ENCODE measurements at regions not wholly inside any gene's neighbourhood (a gene's known extent, or its start where the extent isn't known, plus 50 kb on each side); places are given as distances from the start of the nearest gene placed in this dataset.
"Not testable (repeated sequence)": the region's sequence is repeated elsewhere in the genome, so short reads cannot be mapped to it uniquely, and the experiment has no call there.

- Histone ChIP-seq H3K36me3 (no peaks in the 10 kb centered on the region), H3K27me3 (no peaks in the 10 kb centered on the region), H3K4me3 (no peak overlapping the region), H3K27ac (no peak overlapping the region), H3K9me3 (no peaks in the 10 kb centered on the region), H3K4me1 (no peaks in the 10 kb centered on the region)
- intact Hi-C loops (cut with DNase I; ENCODE audit: low total_unique reads), result no loop called here
- TF ChIP-seq POLR2AphosphoS5 (IDR thresholded peaks at IDR 0.05), result no peak
- TF ChIP-seq POLR2A (IDR thresholded peaks at IDR 0.05), result no peak
- no peak for TF ChIP-seq CTCF (IDR thresholded peaks at IDR 0.05)
- DNase-seq (ENCODE audit: low spot score in 2 of 2), result no peak
Observed at GRCh38 chr5:121479337-121479736, 372.3 kb upstream of the FTMT start.

GRCh38 chr5:121485281-121485680, 366.4 kb upstream of the FTMT start:
- H3K36me3 ChIP-seq, result no peaks in the 10 kb centered on the region
- no peaks in the 10 kb centered on the region for H3K27me3 ChIP-seq
- DNase-seq (ENCODE audit: low spot score in 2 of 2), result no peak
- intact Hi-C loops (cut with DNase I; ENCODE audit: low total_unique reads), result no loop called here
- H3K9me3 ChIP-seq, result no peaks in the 10 kb centered on the region
- H3K4me3 ChIP-seq, result no peak overlapping the region
- no peaks in the 10 kb centered on the region for H3K4me1 ChIP-seq
- no peak overlapping the region for H3K27ac ChIP-seq
- TF ChIP-seq POLR2AphosphoS5 (IDR thresholded peaks at IDR 0.05), result no peak
- TF ChIP-seq CTCF (IDR thresholded peaks at IDR 0.05), result no peak
- TF ChIP-seq POLR2A (IDR thresholded peaks at IDR 0.05), result no peak

- H3K27me3 ChIP-seq; H3K9me3 ChIP-seq; intact Hi-C loops (cut with DNase I; ENCODE audit: low total_unique reads); H3K36me3 ChIP-seq; H3K4me1 ChIP-seq; H3K4me3 ChIP-seq; DNase-seq (ENCODE audit: low spot score in 2 of 2); H3K27ac ChIP-seq: not testable (repeated sequence)
Observed at GRCh38 chr5:121485999-121486398, 365.7 kb upstream of the FTMT start.

GRCh38 chr5:121489972-121490371, 361.7 kb upstream of the FTMT start:
- Histone ChIP-seq H3K36me3 (no peaks in the 10 kb centered on the region), H3K9me3 (no peaks in the 10 kb centered on the region), H3K27ac (no peak overlapping the region), H3K4me1 (no peaks in the 10 kb centered on the region), H3K27me3 (no peaks in the 10 kb centered on the region), H3K4me3 (no peak overlapping the region)
- DNase-seq (ENCODE audit: low spot score in 2 of 2), result no peak
- intact Hi-C loops (cut with DNase I; ENCODE audit: low total_unique reads), result no loop called here
- TF ChIP-seq CTCF (IDR thresholded peaks at IDR 0.05), result no peak
- TF ChIP-seq POLR2AphosphoS5 (IDR thresholded peaks at IDR 0.05), result no peak
- TF ChIP-seq POLR2A (IDR thresholded peaks at IDR 0.05), result no peak

GRCh38 chr5:121497176-121497575, 354.5 kb upstream of the FTMT start:
- H3K27ac ChIP-seq, result no peak overlapping the region
- intact Hi-C loops (cut with DNase I; ENCODE audit: low total_unique reads), result no loop called here
- no peak for DNase-seq (ENCODE audit: low spot score in 2 of 2)
- H3K9me3 ChIP-seq, result no peaks in the 10 kb centered on the region
- H3K36me3 ChIP-seq, result no peaks in the 10 kb centered on the region
- H3K4me1 ChIP-seq, result no peaks in the 10 kb centered on the region
- TF ChIP-seq CTCF (IDR thresholded peaks at IDR 0.05), result no peak
- TF ChIP-seq POLR2A (IDR thresholded peaks at IDR 0.05), result no peak
- no peak for TF ChIP-seq POLR2AphosphoS5 (IDR thresholded peaks at IDR 0.05)
- H3K4me3 ChIP-seq, result no peak overlapping the region
- no peaks in the 10 kb centered on the region for H3K27me3 ChIP-seq

- intact Hi-C loops (cut with DNase I; ENCODE audit: low total_unique reads), result no loop called here
- Histone ChIP-seq H3K27me3 (no peaks in the 10 kb centered on the region), H3K36me3 (no peaks in the 10 kb centered on the region), H3K9me3 (no peaks in the 10 kb centered on the region), H3K27ac (no peak overlapping the region), H3K4me1 (no peaks in the 10 kb centered on the region), H3K4me3 (no peak overlapping the region)
- TF ChIP-seq CTCF (IDR thresholded peaks at IDR 0.05) (no peak), POLR2A (IDR thresholded peaks at IDR 0.05) (no peak), POLR2AphosphoS5 (IDR thresholded peaks at IDR 0.05) (no peak)
- DNase-seq (ENCODE audit: low spot score in 2 of 2), result no peak
Observed at GRCh38 chr5:121500310-121500709, 351.4 kb upstream of the FTMT start.
